ENCODE measurements at regions not wholly inside any gene's neighbourhood (a gene's known extent, or its start where the extent isn't known, plus 50 kb on each side); places are given as distances from the start of the nearest gene placed in this dataset.

DNA sequence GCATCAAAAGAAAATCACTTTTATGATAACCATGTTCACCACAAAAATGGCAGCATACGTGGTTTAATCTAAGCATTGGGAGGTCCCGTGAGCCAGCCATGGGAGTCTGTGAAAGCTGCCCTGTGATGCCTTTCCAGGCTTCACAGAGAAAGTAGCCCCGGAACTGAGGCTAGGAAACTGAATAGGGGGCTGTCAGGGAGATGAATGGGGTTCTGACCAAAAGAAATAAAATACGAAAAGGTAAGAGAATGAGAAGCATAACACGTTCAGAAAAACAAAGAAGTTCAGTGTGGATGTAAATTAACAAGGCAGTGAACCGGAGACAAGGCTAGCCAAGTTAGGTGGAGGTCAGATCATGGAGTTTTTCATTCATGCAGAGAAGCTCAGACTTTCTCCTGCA is 118.9 kb downstream of the ANXA2 start:
- TF ChIP-seq, protein P1, sequence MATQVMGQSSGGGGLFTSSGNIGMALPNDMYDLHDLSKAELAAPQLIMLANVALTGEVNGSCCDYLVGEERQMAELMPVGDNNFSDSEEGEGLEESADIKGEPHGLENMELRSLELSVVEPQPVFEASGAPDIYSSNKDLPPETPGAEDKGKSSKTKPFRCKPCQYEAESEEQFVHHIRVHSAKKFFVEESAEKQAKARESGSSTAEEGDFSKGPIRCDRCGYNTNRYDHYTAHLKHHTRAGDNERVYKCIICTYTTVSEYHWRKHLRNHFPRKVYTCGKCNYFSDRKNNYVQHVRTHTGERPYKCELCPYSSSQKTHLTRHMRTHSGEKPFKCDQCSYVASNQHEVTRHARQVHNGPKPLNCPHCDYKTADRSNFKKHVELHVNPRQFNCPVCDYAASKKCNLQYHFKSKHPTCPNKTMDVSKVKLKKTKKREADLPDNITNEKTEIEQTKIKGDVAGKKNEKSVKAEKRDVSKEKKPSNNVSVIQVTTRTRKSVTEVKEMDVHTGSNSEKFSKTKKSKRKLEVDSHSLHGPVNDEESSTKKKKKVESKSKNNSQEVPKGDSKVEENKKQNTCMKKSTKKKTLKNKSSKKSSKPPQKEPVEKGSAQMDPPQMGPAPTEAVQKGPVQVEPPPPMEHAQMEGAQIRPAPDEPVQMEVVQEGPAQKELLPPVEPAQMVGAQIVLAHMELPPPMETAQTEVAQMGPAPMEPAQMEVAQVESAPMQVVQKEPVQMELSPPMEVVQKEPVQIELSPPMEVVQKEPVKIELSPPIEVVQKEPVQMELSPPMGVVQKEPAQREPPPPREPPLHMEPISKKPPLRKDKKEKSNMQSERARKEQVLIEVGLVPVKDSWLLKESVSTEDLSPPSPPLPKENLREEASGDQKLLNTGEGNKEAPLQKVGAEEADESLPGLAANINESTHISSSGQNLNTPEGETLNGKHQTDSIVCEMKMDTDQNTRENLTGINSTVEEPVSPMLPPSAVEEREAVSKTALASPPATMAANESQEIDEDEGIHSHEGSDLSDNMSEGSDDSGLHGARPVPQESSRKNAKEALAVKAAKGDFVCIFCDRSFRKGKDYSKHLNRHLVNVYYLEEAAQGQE (IDR thresholded peaks at IDR 0.05; ENCODE audit: low read depth), result no peak
- TF ChIP-seq, protein P2, sequence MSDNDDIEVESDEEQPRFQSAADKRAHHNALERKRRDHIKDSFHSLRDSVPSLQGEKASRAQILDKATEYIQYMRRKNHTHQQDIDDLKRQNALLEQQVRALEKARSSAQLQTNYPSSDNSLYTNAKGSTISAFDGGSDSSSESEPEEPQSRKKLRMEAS (IDR thresholded peaks at IDR 0.05), result no peak
- TF ChIP-seq CTCF (IDR thresholded peaks at IDR 0.05 in 2 of 3, conservative IDR thresholded peaks at IDR 0.05 in 1 of 3; ENCODE audit: borderline replicate concordance in 1 of 3, insufficient read depth in 1 of 3, low read depth in 2 of 3, low read length in 2 of 3) (no peak), SRF (IDR thresholded peaks at IDR 0.05; ENCODE audit: low read depth) (no peak), ELF1 (IDR thresholded peaks at IDR 0.05; ENCODE audit: borderline replicate concordance, low read depth) (no peak), EZH2 (IDR thresholded peaks at IDR 0.05) (no peak), CEBPB (IDR thresholded peaks at IDR 0.05; ENCODE audit: low read depth) (no peak), POLR2A (IDR thresholded peaks at IDR 0.05; ENCODE audit: borderline replicate concordance, extremely low read depth, insufficient read depth, insufficient read length) (no peak), POLR2AphosphoS5 (IDR thresholded peaks at IDR 0.05; ENCODE audit: low read depth, low read length) (no peak), YY1 (IDR thresholded peaks at IDR 0.05; ENCODE audit: extremely low read depth, insufficient replicate concordance, low read depth, low read length) (no peak)

All from HCT116 (cell line).